Nephron (organoid): ENCODE measurements at regions not wholly inside any gene's neighbourhood (a gene's known extent, or its start where the extent isn't known, plus 50 kb on each side); places are given as distances from the start of the nearest gene placed in this dataset.
A peak's percentile ranks its signal among the peaks of the same experiment; 100 is the strongest.

Experiments
- H3K27ac Mint-ChIP-seq, 3 experiments: 2 replicates each; pipeline ENCODE4 v1.8.0; 2020; ENCODE audit warnings: mixed read lengths in 3 of 3, mild to moderate bottlenecking in 2 of 3, moderate library complexity in 1 of 3
- H3K27me3 Mint-ChIP-seq: 2 replicates; pipeline ENCODE4 v1.8.0; 2021; ENCODE audit warnings: low read depth, mild to moderate bottlenecking, moderate library complexity, mixed read lengths
- H3K36me3 Mint-ChIP-seq: 2 replicates; pipeline ENCODE4 v1.8.0; 2020; ENCODE audit warnings: low read depth, mixed read lengths
- H3K4me1 Mint-ChIP-seq: 2 replicates; pipeline ENCODE4 v1.8.0; 2020; ENCODE audit warnings: mixed read lengths
- H3K4me3 Mint-ChIP-seq, 3 experiments: 2 replicates each; pipeline ENCODE4 v1.8.0; 2020; ENCODE audit warnings: mild to moderate bottlenecking in 3 of 3, mixed read lengths in 3 of 3, moderate library complexity in 2 of 3
- H3K9me3 Mint-ChIP-seq: 2 replicates; pipeline ENCODE4 v1.8.0; 2020; ENCODE audit warnings: mixed read lengths
- CTCF ChIP-seq, 3 experiments: fragments of 200-600 bp; sonication (generic); IDR thresholded peaks; one replicate each; pipeline ENCODE4 v1.5.0; 2021; ENCODE audit warnings: antibody characterized with exemption in 3 of 3; ENCODE audit not compliant: unreplicated experiment in 3 of 3

- Mint-ChIP-seq H3K27me3 (peaks cover 6% of the 10 kb centered on the region), H3K4me1 (no peaks in the 10 kb centered on the region)
These were observed 115.3 kb upstream of the SOX9 start for GRCh38 chr17:72005332-72006163.

GRCh38 chr17:72008236-72008876 is 112.5 kb upstream of the SOX9 start:
- Mint-ChIP-seq H3K36me3 (no peaks in the 10 kb centered on the region), H3K27ac (no peak overlapping the region), H3K27me3 (peaks cover 8% of the 10 kb centered on the region), H3K9me3 (no peaks in the 10 kb centered on the region), H3K4me3 (no peak overlapping the region), H3K4me1 (no peaks in the 10 kb centered on the region)
- TF ChIP-seq CTCF (IDR thresholded peaks at IDR 0.05; ENCODE audit: unreplicated experiment in 3 of 3) = no peak

More at GRCh38 chr17:72005332-72006163, 115.3 kb upstream of the SOX9 start:
- Mint-ChIP-seq H3K27ac (no peak overlapping the region), H3K4me3 (no peak overlapping the region), H3K9me3 (no peaks in the 10 kb centered on the region), H3K36me3 (no peaks in the 10 kb centered on the region)
- TF ChIP-seq CTCF (IDR thresholded peaks at IDR 0.05; ENCODE audit: unreplicated experiment in 3 of 3) = no peak

- H3K9me3 Mint-ChIP-seq = no peaks in the 10 kb centered on the region
- H3K27ac Mint-ChIP-seq = no peak overlapping the region
- peaks cover 8% of the 10 kb centered on the region for H3K27me3 Mint-ChIP-seq
- no peak overlapping the region for H3K4me3 Mint-ChIP-seq
- no peak for TF ChIP-seq CTCF (IDR thresholded peaks at IDR 0.05; ENCODE audit: unreplicated experiment in 3 of 3)
- no peaks in the 10 kb centered on the region for H3K36me3 Mint-ChIP-seq
- peaks cover 4% of the 10 kb centered on the region for H3K4me1 Mint-ChIP-seq
These were observed 109.3 kb upstream of the SOX9 start for GRCh38 chr17:72011561-72011960.

GRCh38 chr17:72021417-72022041 is 99.3 kb upstream of the SOX9 start:
- no peak for TF ChIP-seq CTCF (IDR thresholded peaks at IDR 0.05; ENCODE audit: unreplicated experiment in 3 of 3)
- Mint-ChIP-seq H3K4me3 (no peak overlapping the region), H3K27me3 (peaks cover 14% of the 10 kb centered on the region), H3K4me1 (peaks cover 10% of the 10 kb centered on the region), H3K9me3 (no peaks in the 10 kb centered on the region), H3K36me3 (no peaks in the 10 kb centered on the region), H3K27ac (no peak overlapping the region)

- Mint-ChIP-seq H3K9me3 (no peaks in the 10 kb centered on the region), H3K27ac (peak overlapping the region in 1 of 3 experiments; percentile 8), H3K4me3 (no peak overlapping the region), H3K4me1 (peaks cover 20% of the 10 kb centered on the region), H3K27me3 (peaks cover 9% of the 10 kb centered on the region), H3K36me3 (no peaks in the 10 kb centered on the region)
- no peak for TF ChIP-seq CTCF (IDR thresholded peaks at IDR 0.05; ENCODE audit: unreplicated experiment in 3 of 3)
These were observed 98.2 kb upstream of the SOX9 start for GRCh38 chr17:72022328-72023275.
